GM13976 (cell line): ENCODE measurements at regions not wholly inside any gene's neighbourhood (a gene's known extent, or its start where the extent isn't known, plus 50 kb on each side); places are given as distances from the start of the nearest gene placed in this dataset.

Source experiments
- DNase-seq: peaks from one replicate; pipeline ENCODE4 v3.0.0; 2012; ENCODE audit warnings: low spot score
- in situ Hi-C: fragments of 300-500 bp; cut with MboI; formaldehyde crosslinking; loops from one replicate; pipeline ENCODE4 v1.12.0; 2022; ENCODE audit warnings: low sequenced_read_pairs, mixed read lengths, inconsistent platforms; ENCODE audit not compliant: unreplicated experiment
- TF ChIP-seq, protein P1 (sequence below): IDR thresholded peaks from 2 replicates; pipeline ENCODE4 v1.5.1; 2012; ENCODE audit warnings: borderline replicate concordance, mild to moderate bottlenecking; ENCODE audit not compliant: insufficient read depth; ENCODE audit errors: extremely low read depth, missing control alignments, control extremely low read depth

- in situ Hi-C loops, result no loop called here
- TF ChIP-seq, protein P1, sequence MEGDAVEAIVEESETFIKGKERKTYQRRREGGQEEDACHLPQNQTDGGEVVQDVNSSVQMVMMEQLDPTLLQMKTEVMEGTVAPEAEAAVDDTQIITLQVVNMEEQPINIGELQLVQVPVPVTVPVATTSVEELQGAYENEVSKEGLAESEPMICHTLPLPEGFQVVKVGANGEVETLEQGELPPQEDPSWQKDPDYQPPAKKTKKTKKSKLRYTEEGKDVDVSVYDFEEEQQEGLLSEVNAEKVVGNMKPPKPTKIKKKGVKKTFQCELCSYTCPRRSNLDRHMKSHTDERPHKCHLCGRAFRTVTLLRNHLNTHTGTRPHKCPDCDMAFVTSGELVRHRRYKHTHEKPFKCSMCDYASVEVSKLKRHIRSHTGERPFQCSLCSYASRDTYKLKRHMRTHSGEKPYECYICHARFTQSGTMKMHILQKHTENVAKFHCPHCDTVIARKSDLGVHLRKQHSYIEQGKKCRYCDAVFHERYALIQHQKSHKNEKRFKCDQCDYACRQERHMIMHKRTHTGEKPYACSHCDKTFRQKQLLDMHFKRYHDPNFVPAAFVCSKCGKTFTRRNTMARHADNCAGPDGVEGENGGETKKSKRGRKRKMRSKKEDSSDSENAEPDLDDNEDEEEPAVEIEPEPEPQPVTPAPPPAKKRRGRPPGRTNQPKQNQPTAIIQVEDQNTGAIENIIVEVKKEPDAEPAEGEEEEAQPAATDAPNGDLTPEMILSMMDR, result no peak
- no peak for DNase-seq
Measured at GRCh38 chr1:2939041-2939552, 82.2 kb upstream of the ACTRT2 start.

DNA sequence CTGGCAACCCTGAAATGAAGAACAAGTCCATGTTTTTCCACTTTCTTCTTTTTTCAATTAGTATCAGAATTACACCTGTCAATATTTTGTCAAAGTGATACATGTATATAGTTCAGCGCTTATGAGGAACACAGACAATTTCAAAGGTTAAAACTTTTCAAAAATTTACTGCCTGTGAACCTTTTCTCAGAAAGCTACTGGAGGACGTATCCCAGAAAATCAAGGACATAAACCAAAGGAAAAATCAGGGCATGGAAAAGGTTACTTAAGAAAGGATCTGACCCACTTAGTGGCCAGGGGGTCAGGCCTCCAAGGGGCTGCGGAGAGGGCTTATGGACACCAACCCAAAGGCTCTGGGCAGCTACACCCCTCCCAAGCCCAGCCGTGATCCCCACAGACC is 81.1 kb upstream of the ACTRT2 start:
- no peak for DNase-seq
- TF ChIP-seq, protein P1, result no peak
- in situ Hi-C loops, result no loop called here

DNA sequence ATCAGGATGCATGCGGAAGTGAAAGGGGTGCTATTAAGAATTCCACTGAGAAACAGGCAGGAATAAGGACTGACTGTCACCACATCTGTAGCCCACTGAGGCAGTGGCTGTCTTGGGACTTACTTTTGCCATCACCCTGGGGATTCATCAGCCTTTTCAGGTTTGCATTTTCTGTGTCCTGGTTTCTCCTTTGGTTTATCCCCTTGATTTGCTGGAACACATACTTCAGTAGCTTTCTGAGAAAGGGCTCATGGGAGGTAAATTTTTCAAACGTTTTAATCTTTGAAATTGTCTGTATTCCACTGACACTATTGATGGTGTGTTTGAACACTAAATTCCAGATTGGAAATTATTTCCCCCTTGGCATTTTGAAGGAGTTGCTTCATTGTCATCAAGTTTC is 80.2 kb upstream of the ACTRT2 start:
- in situ Hi-C loops, result no loop called here
- TF ChIP-seq, protein P1, result no peak
- no peak for DNase-seq

DNA sequence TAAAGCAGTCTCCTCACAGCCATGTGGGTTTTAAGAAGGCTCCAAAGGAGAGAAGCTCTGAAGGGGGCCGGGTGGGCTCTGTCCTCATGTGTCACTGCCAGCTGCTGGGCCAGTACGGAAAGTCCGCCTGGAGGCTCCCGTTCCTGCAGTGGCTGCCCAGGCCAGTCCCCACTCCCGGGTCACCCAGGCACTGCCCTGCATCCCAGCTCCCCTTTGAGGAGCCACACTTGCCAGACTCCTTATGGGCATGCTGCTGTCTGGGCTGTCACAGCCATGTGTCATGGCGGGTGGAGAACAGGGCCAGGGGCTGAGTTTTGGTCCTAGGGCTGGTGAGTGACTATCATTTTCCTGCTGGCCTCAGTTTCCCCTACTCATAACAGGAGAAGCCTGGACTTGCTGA is 79.4 kb upstream of the ACTRT2 start:
- in situ Hi-C loops, result no loop called here
- TF ChIP-seq, protein P1, result no peak
- DNase-seq, result no peak

GRCh38 chr1:2942410-2942809 is 78.9 kb upstream of the ACTRT2 start:
- in situ Hi-C loops, result no loop called here
- TF ChIP-seq, protein P1, result no peak
- DNase-seq, result no peak

- no peak for DNase-seq
- TF ChIP-seq, protein P1, result no peak
- in situ Hi-C loops, result no loop called here
Measured at GRCh38 chr1:2943686-2944260, 77.5 kb upstream of the ACTRT2 start.
